ENCODE measurements at regions not wholly inside any gene's neighbourhood (a gene's known extent, or its start where the extent isn't known, plus 50 kb on each side); places are given as distances from the start of the nearest gene placed in this dataset.

- TF ChIP-seq CTCF (IDR thresholded peaks at IDR 0.05), result no peak
- TF ChIP-seq POLR2A (IDR thresholded peaks at IDR 0.05), result no peak
- no peak for TF ChIP-seq POLR2AphosphoS5 (IDR thresholded peaks at IDR 0.05)
Observed at GRCh38 chr15:97144377-97144711, 813.8 kb downstream of the NR2F2 start.

Data from breast epithelium (tissue), 3 donors.